Ovary (tissue), 7 donors: ENCODE measurements at regions not wholly inside any gene's neighbourhood (a gene's known extent, or its start where the extent isn't known, plus 50 kb on each side); places are given as distances from the start of the nearest gene placed in this dataset.

Source experiments
- DNase-seq, 5 donors: peaks; one replicate each; pipeline ENCODE4 v3.0.0-alpha.2; 2019 to 2020
- H3K27ac ChIP-seq, 2 donors: fragments of 200-600 bp; one replicate each; pipeline versions ENCODE4 v1.5.1 to v1.8.0; 2019 to 2022
- H3K27me3 ChIP-seq: fragments of 200-600 bp; one replicate; pipeline ENCODE4 v1.8.0; 2022
- H3K36me3 ChIP-seq: fragments of 200-600 bp; sonication (generic); one replicate; pipeline ENCODE4 v1.5.1; 2019
- H3K4me1 ChIP-seq: one replicate; pipeline ENCODE4 v1.8.1; 2013; ENCODE audit warnings: mild to moderate bottlenecking, moderate library complexity; ENCODE audit not compliant: insufficient read depth
- H3K4me3 ChIP-seq: fragments of 200-600 bp; sonication (generic); one replicate; pipeline ENCODE4 v1.5.1; 2017
- H3K9me3 ChIP-seq, 2 donors: fragments of 200-600 bp in 1 of 2; sonication (generic) in 1 of 2; one replicate each; pipeline versions ENCODE4 v1.5.1 to v1.8.1; 2013 to 2019; ENCODE audit warnings: mild to moderate bottlenecking in 1 of 2, moderate library complexity in 1 of 2
- EP300 ChIP-seq: sonication (generic); formaldehyde crosslinking; IDR thresholded peaks from one replicate; pipeline ENCODE4 v1.6.1; 2017; ENCODE audit warnings: antibody characterized with exemption
- POLR2A ChIP-seq: fragments of 450-650 bp; IDR thresholded peaks from one replicate; pipeline ENCODE4 v1.6.1; 2017; ENCODE audit warnings: antibody characterized with exemption, mild to moderate bottlenecking, moderate library complexity
- WGBS, 3 donors: extraction: QIAGEN DNeasy Blood & Tissue Kit in 1 of 3; methylation state at CpG; one replicate each; pipeline versions ENCODE4 v1.1.5 to v1.1.7; 2013 to 2017; 5-methylcytosine and 5-hydroxymethylcytosine counted together
- intact Hi-C, 4 donors: fragments of 100-400 bp; cut with DNase I; formaldehyde crosslinking; loops; one replicate each; pipeline versions ENCODE4 v1.11.0 to v1.15.1; 2022 to 2023
- TF ChIP-seq, protein P1 (sequence below), 3 donors: fragments of 450-650 bp in 2 of 3; fragments of 200-600 bp in 1 of 3; IDR thresholded peaks; one replicate each; pipeline versions ENCODE4 v1.5.1 to v1.8.0; 2016 to 2022; ENCODE audit warnings: antibody characterized with exemption in 3 of 3, mild to moderate bottlenecking in 1 of 3
- donor health status: DM: no; HTN: no; CAD: no; lungs with moderate emphysema.
- donor health status: DM: no; HTN: no; CAD: no.
- donor health status: Bipolar disorder and iron deficiency.
- donor health status: DM: no; HTN: no; CAD: no.
- donor health status: DM: yes; HTN: yes; CAD: no.

- H3K9me3 ChIP-seq, result no peaks in the 10 kb centered on the region
- DNase-seq, result no peak
- 87 to 92% (median 91%) methylated on average over 3 of the region's 3 CpGs for WGBS, 3 donors
- TF ChIP-seq, protein P1, sequence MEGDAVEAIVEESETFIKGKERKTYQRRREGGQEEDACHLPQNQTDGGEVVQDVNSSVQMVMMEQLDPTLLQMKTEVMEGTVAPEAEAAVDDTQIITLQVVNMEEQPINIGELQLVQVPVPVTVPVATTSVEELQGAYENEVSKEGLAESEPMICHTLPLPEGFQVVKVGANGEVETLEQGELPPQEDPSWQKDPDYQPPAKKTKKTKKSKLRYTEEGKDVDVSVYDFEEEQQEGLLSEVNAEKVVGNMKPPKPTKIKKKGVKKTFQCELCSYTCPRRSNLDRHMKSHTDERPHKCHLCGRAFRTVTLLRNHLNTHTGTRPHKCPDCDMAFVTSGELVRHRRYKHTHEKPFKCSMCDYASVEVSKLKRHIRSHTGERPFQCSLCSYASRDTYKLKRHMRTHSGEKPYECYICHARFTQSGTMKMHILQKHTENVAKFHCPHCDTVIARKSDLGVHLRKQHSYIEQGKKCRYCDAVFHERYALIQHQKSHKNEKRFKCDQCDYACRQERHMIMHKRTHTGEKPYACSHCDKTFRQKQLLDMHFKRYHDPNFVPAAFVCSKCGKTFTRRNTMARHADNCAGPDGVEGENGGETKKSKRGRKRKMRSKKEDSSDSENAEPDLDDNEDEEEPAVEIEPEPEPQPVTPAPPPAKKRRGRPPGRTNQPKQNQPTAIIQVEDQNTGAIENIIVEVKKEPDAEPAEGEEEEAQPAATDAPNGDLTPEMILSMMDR (IDR thresholded peaks at IDR 0.05), result no peak
- TF ChIP-seq EP300 (no peak), POLR2A (no peak)
- no peak overlapping the region for H3K4me3 ChIP-seq
- no peaks in the 10 kb centered on the region for H3K4me1 ChIP-seq
- intact Hi-C loops, result no loop called here
- H3K36me3 ChIP-seq, result no peaks in the 10 kb centered on the region
- no peak overlapping the region for H3K27ac ChIP-seq
- H3K27me3 ChIP-seq, result no peaks in the 10 kb centered on the region
Observed at GRCh38 chr10:118856106-118856505, 101.3 kb upstream of the CACUL1 start.

GRCh38 chr10:118865998-118866693 lies 111.4 kb upstream of the CACUL1 start:
- Histone ChIP-seq H3K4me3 (no peak overlapping the region), H3K27me3 (no peaks in the 10 kb centered on the region), H3K9me3 (no peaks in the 10 kb centered on the region), H3K27ac (no peak overlapping the region), H3K36me3 (no peaks in the 10 kb centered on the region), H3K4me1 (peaks cover 3% of the 10 kb centered on the region)
- DNase-seq, result no peak
- 15 to 25% (median 16%) methylated on average over 6 of the region's 6 CpGs for WGBS, 3 donors
- TF ChIP-seq POLR2A (no peak), EP300 (no peak)
- TF ChIP-seq, protein P1 (IDR thresholded peaks at IDR 0.05), result no peak
- intact Hi-C loops, result no loop called here

DNA sequence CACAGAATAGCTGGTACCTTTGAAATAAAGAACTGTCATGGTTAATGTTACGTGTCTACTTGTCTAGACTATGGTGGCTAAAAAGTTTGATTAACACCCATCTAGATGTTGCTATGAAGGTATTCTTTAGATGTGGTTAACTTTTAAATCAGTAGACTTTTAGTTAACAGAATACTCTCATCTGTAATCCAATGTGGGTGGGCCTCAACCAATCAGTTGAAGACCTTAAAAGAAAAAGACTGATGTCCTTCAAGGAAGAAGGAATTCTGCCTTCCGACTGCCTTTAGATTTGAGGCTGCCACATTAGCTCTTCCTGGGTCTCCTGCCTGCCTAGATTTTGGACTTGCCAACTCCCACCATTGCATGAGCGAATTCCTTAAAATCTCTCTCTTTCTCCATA lies 113.0 kb upstream of the CACUL1 start:
- Histone ChIP-seq H3K36me3 (no peaks in the 10 kb centered on the region), H3K4me1 (peaks cover 3% of the 10 kb centered on the region), H3K27me3 (no peaks in the 10 kb centered on the region), H3K27ac (no peak overlapping the region), H3K4me3 (no peak overlapping the region), H3K9me3 (no peaks in the 10 kb centered on the region)
- intact Hi-C loops, result no loop called here
- DNase-seq, result no peak
- TF ChIP-seq, protein P1 (IDR thresholded peaks at IDR 0.05), result no peak
- 94 to 98% (median 94%) methylated on average over 3 of the region's 3 CpGs for WGBS, 3 donors

- Histone ChIP-seq H3K27ac (no peak overlapping the region), H3K4me1 (peaks cover 5% of the 10 kb centered on the region), H3K27me3 (no peaks in the 10 kb centered on the region), H3K9me3 (no peaks in the 10 kb centered on the region), H3K4me3 (no peak overlapping the region), H3K36me3 (no peaks in the 10 kb centered on the region)
- TF ChIP-seq, protein P1 (IDR thresholded peaks at IDR 0.05), result no peak
- TF ChIP-seq POLR2A (no peak), EP300 (no peak)
- no peak for DNase-seq
- 73 to 85% (median 78%) methylated on average over 5 of the region's 5 CpGs for WGBS, 3 donors
- intact Hi-C loops, result no loop called here
Observed at GRCh38 chr10:118868589-118868988, 113.8 kb upstream of the CACUL1 start.
